T-cell (primary cell): ENCODE measurements at regions not wholly inside any gene's neighbourhood (a gene's known extent, or its start where the extent isn't known, plus 50 kb on each side); places are given as distances from the start of the nearest gene placed in this dataset.
A peak's percentile ranks its signal among the peaks of the same experiment; 100 is the strongest.

Experiments
- ATAC-seq, 4 experiments: fragments of 200-7000 bp in 3 of 4; fragments of 150-1000 bp in 1 of 4; cut with Tn5 transposase; replicated peaks in 1 of 4; 1 replicate in 3 of 4; 2 replicates in 1 of 4; pipeline ENCODE4 v1.10.0; 2021; ENCODE audit warnings: moderate library complexity in 3 of 4, mild to moderate bottlenecking in 2 of 4, moderate number of reproducible peaks in 1 of 4
- CTCF ChIA-PET, 2 donors: fragments of 300-600 bp; sonication (Branson Sonifier 250); formaldehyde crosslinking; loops; one replicate each; lab custom pipeline; 2022; ENCODE audit warnings: antibody characterized with exemption in 2 of 2; lab: Charles Lee
- POLR2A ChIA-PET, 2 donors: fragments of 300-600 bp; sonication (Branson Sonifier 250); formaldehyde crosslinking; loops; one replicate each; lab custom pipeline; 2022; ENCODE audit warnings: antibody characterized with exemption in 2 of 2; lab: Charles Lee
- DNase-seq, 35 experiments: peaks; one replicate each; pipeline versions ENCODE4 v3.0.0 to v3.0.0-alpha.2; 2013 to 2023
- H3K27ac ChIP-seq: one replicate; pipeline ENCODE4 v1.5.1; 2013; ENCODE audit warnings: low read length
- H3K27me3 ChIP-seq, 2 experiments: replicated peaks in 1 of 2; 1 replicate in 1 of 2; 2 replicates in 1 of 2; pipeline versions ENCODE4 v1.6.1 to v1.7.0; 2013; ENCODE audit warnings: low read length in 1 of 2, mixed read lengths in 1 of 2; ENCODE audit not compliant: control insufficient read depth in 2 of 2, insufficient read depth in 2 of 2; ENCODE audit errors: extremely low read depth in 1 of 2
- H3K36me3 ChIP-seq, 2 donors: 1 replicate in 1 of 2; 2 replicates in 1 of 2; pipeline versions ENCODE4 v1.6.1 to v1.7.0; 2013; ENCODE audit warnings: low read length in 1 of 2; ENCODE audit not compliant: control insufficient read depth in 2 of 2, insufficient read depth in 1 of 2; ENCODE audit errors: extremely low read depth in 1 of 2
- H3K4me1 ChIP-seq, 2 experiments: 1 replicate in 1 of 2; 2 replicates in 1 of 2; pipeline versions ENCODE4 v1.6.1 to v1.7.0; 2013; ENCODE audit warnings: low read length in 2 of 2, mixed read lengths in 1 of 2; ENCODE audit not compliant: insufficient read depth in 2 of 2, control insufficient read depth in 1 of 2; ENCODE audit errors: extremely low read depth in 1 of 2
- H3K4me3 ChIP-seq, 2 donors: 1 replicate in 1 of 2; 2 replicates in 1 of 2; pipeline versions ENCODE4 v1.5.1 to v1.7.0; 2013; ENCODE audit warnings: mild to moderate bottlenecking in 2 of 2, low read length in 1 of 2, moderate library complexity in 1 of 2; ENCODE audit not compliant: control insufficient read depth in 1 of 2; ENCODE audit errors: extremely low read depth in 1 of 2
- H3K9me3 ChIP-seq: 2 replicates; pipeline ENCODE4 v1.7.0; 2013
- H3K27ac Mint-ChIP-seq, 2 donors: one replicate each; pipeline ENCODE4 v1.8.0; 2020 to 2021; ENCODE audit warnings: mild to moderate bottlenecking in 2 of 2, mixed read lengths in 2 of 2
- H3K27me3 Mint-ChIP-seq, 2 donors: one replicate each; pipeline ENCODE4 v1.8.0; 2021 to 2022; ENCODE audit warnings: mixed read lengths in 2 of 2
- H3K36me3 Mint-ChIP-seq: one replicate; pipeline ENCODE4 v1.8.0; 2021; ENCODE audit warnings: mixed read lengths
- H3K4me1 Mint-ChIP-seq, 3 donors: one replicate each; pipeline ENCODE4 v1.8.0; 2020 to 2022; ENCODE audit warnings: mixed read lengths in 3 of 3, mild to moderate bottlenecking in 1 of 3
- H3K4me3 Mint-ChIP-seq, 3 donors: one replicate each; pipeline ENCODE4 v1.8.0; 2020 to 2022; ENCODE audit warnings: mild to moderate bottlenecking in 3 of 3, mixed read lengths in 3 of 3, moderate library complexity in 3 of 3
- H3K9me3 Mint-ChIP-seq, 3 donors: one replicate each; pipeline ENCODE4 v1.8.0; 2020 to 2022; ENCODE audit warnings: mixed read lengths in 3 of 3
- WGBS: methylation state at CpG from one replicate; pipeline ENCODE4 v1.1.5; 2013; ENCODE audit warnings: missing lambda C conversion rate; ENCODE audit not compliant: insufficient coverage; 5-methylcytosine and 5-hydroxymethylcytosine counted together

GRCh38 chr16:85400305-85401205, 212.6 kb upstream of the GSE1 start:
- ChIA-PET CTCF (no interaction called here), POLR2A (no interaction called here)
- no peak for ATAC-seq
- WGBS, result 93% methylated on average over 19 of the region's 25 CpGs
- no peaks in the 10 kb centered on the region for H3K36me3 ChIP-seq
- no peak overlapping the region for H3K4me3 Mint-ChIP-seq
- H3K27ac ChIP-seq, result no peak overlapping the region
- H3K9me3 Mint-ChIP-seq, result no peaks in the 10 kb centered on the region
- peak in 1 of 35 experiments; percentile 1 for DNase-seq
- H3K4me1 Mint-ChIP-seq, result no peaks in the 10 kb centered on the region
- no peak overlapping the region for H3K4me3 ChIP-seq
- H3K4me1 ChIP-seq, result no peaks in the 10 kb centered on the region
- H3K27ac Mint-ChIP-seq, result no peak overlapping the region
- peaks cover 0 to 5% of the 10 kb centered on the region in 2 experiments for H3K27me3 ChIP-seq
- no peaks in the 10 kb centered on the region for H3K27me3 Mint-ChIP-seq
- H3K36me3 Mint-ChIP-seq, result no peaks in the 10 kb centered on the region
- no peaks in the 10 kb centered on the region for H3K9me3 ChIP-seq

GRCh38 chr16:85401370-85401916, 211.7 kb upstream of the GSE1 start:
- Histone ChIP-seq H3K9me3 (no peaks in the 10 kb centered on the region), H3K4me3 (no peak overlapping the region), H3K27me3 (peaks cover 0 to 5% of the 10 kb centered on the region in 2 experiments), H3K27ac (no peak overlapping the region), H3K4me1 (no peaks in the 10 kb centered on the region), H3K36me3 (no peaks in the 10 kb centered on the region)
- no peak for ATAC-seq
- H3K27me3 Mint-ChIP-seq, result no peaks in the 10 kb centered on the region
- no peak overlapping the region for H3K27ac Mint-ChIP-seq
- peak in 2 of 35 experiments; percentile 0 to 2 for DNase-seq
- H3K4me1 Mint-ChIP-seq, result no peaks in the 10 kb centered on the region
- 91% methylated on average over 16 of the region's 16 CpGs for WGBS
- POLR2A ChIA-PET, result no interaction called here
- H3K36me3 Mint-ChIP-seq, result no peaks in the 10 kb centered on the region
- CTCF ChIA-PET, result no interaction called here
- no peaks in the 10 kb centered on the region for H3K9me3 Mint-ChIP-seq
- no peak overlapping the region for H3K4me3 Mint-ChIP-seq

- ChIA-PET CTCF (no interaction called here), POLR2A (no interaction called here)
- no peaks in the 10 kb centered on the region for H3K9me3 ChIP-seq
- H3K27ac ChIP-seq, result no peak overlapping the region
- Mint-ChIP-seq H3K27me3 (no peaks in the 10 kb centered on the region), H3K9me3 (no peaks in the 10 kb centered on the region), H3K4me1 (no peaks in the 10 kb centered on the region), H3K4me3 (no peak overlapping the region), H3K36me3 (no peaks in the 10 kb centered on the region), H3K27ac (no peak overlapping the region)
- peaks cover 0 to 5% of the 10 kb centered on the region in 2 experiments for H3K27me3 ChIP-seq
- WGBS, result 95% methylated on average over 29 of the region's 30 CpGs
- no peak overlapping the region for H3K4me3 ChIP-seq
- peak in 1 of 35 experiments; percentile 1 for DNase-seq
- no peaks in the 10 kb centered on the region for H3K4me1 ChIP-seq
- H3K36me3 ChIP-seq, result no peaks in the 10 kb centered on the region
- no peak for ATAC-seq
Measured at GRCh38 chr16:85401917-85402766, 211.0 kb upstream of the GSE1 start.

- DNase-seq, result no peak
- Histone ChIP-seq H3K9me3 (no peaks in the 10 kb centered on the region), H3K27me3 (peaks cover 0 to 5% of the 10 kb centered on the region in 2 experiments), H3K36me3 (no peaks in the 10 kb centered on the region), H3K4me1 (no peaks in the 10 kb centered on the region), H3K27ac (no peak overlapping the region), H3K4me3 (no peak overlapping the region)
- no peak overlapping the region for H3K27ac Mint-ChIP-seq
- ChIA-PET CTCF (no interaction called here), POLR2A (no interaction called here)
- H3K9me3 Mint-ChIP-seq, result no peaks in the 10 kb centered on the region
- H3K36me3 Mint-ChIP-seq, result no peaks in the 10 kb centered on the region
- H3K27me3 Mint-ChIP-seq, result no peaks in the 10 kb centered on the region
- no peaks in the 10 kb centered on the region for H3K4me1 Mint-ChIP-seq
- H3K4me3 Mint-ChIP-seq, result no peak overlapping the region
- no peak for ATAC-seq
- 43% methylated on average over 13 of the region's 19 CpGs for WGBS
Measured at GRCh38 chr16:85402910-85403692, 210.0 kb upstream of the GSE1 start.

- Mint-ChIP-seq H3K36me3 (no peaks in the 10 kb centered on the region), H3K4me3 (no peak overlapping the region), H3K4me1 (no peaks in the 10 kb centered on the region), H3K27ac (no peak overlapping the region), H3K9me3 (no peaks in the 10 kb centered on the region), H3K27me3 (no peaks in the 10 kb centered on the region)
- ChIA-PET CTCF (no interaction called here), POLR2A (no interaction called here)
- Histone ChIP-seq H3K9me3 (no peaks in the 10 kb centered on the region), H3K4me3 (no peak overlapping the region), H3K36me3 (no peaks in the 10 kb centered on the region), H3K27ac (no peak overlapping the region), H3K4me1 (no peaks in the 10 kb centered on the region), H3K27me3 (peaks cover 0 to 5% of the 10 kb centered on the region in 2 experiments)
- 89% methylated on average over 4 of the region's 6 CpGs for WGBS
- no peak for ATAC-seq
- DNase-seq, result no peak
Measured at GRCh38 chr16:85403693-85404092, 209.4 kb upstream of the GSE1 start.
